GM12874 (cell line): ENCODE measurements at regions not wholly inside any gene's neighbourhood (a gene's known extent, or its start where the extent isn't known, plus 50 kb on each side); places are given as distances from the start of the nearest gene placed in this dataset.

Source experiments
- TF ChIP-seq, protein P1 (sequence below): IDR thresholded peaks from 2 replicates; pipeline ENCODE4 v1.5.1; 2011; ENCODE audit warnings: low read depth, mild to moderate bottlenecking, control low read depth, low read length, moderate library complexity; ENCODE audit not compliant: insufficient read depth

DNA sequence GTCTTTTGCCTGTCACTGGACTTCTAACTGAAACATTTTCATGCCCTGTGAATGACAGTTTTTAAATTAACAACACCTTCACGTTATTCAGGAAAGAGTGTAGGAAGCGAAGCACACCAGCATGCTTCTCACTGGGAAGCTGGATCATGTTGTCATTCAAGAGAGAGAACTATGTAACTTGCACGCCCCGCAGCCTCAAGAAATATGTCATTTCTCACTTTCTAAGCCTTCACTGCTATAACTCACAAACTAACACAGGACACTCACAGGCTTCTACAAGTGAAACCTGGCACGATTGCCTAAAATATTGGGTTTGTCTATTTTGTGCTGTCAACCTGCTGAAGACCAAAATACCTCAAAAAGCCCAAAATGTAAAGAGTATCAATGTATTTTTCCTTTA lies 466.3 kb downstream of the EFNA5 start:
- TF ChIP-seq, protein P1, sequence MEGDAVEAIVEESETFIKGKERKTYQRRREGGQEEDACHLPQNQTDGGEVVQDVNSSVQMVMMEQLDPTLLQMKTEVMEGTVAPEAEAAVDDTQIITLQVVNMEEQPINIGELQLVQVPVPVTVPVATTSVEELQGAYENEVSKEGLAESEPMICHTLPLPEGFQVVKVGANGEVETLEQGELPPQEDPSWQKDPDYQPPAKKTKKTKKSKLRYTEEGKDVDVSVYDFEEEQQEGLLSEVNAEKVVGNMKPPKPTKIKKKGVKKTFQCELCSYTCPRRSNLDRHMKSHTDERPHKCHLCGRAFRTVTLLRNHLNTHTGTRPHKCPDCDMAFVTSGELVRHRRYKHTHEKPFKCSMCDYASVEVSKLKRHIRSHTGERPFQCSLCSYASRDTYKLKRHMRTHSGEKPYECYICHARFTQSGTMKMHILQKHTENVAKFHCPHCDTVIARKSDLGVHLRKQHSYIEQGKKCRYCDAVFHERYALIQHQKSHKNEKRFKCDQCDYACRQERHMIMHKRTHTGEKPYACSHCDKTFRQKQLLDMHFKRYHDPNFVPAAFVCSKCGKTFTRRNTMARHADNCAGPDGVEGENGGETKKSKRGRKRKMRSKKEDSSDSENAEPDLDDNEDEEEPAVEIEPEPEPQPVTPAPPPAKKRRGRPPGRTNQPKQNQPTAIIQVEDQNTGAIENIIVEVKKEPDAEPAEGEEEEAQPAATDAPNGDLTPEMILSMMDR = no peak

DNA sequence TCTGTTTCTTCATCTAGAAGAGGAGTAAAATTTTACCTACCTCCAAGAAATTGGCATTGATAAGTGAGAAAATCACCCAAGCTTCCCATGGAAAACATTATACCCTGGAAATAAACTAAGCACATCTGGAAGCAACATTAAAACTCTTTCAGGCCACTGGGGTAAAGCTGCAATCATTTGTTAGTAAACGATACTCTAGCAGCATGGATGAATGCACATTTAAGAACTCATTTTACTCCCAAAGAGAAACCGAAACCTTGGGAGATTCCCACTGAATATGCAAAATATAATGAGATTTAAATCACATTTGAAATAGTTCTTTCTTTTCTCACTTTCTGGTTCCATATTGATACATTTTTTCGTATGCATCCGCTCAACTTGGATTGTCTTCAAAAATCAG lies 467.5 kb downstream of the EFNA5 start:
- TF ChIP-seq, protein P1 = no peak

DNA sequence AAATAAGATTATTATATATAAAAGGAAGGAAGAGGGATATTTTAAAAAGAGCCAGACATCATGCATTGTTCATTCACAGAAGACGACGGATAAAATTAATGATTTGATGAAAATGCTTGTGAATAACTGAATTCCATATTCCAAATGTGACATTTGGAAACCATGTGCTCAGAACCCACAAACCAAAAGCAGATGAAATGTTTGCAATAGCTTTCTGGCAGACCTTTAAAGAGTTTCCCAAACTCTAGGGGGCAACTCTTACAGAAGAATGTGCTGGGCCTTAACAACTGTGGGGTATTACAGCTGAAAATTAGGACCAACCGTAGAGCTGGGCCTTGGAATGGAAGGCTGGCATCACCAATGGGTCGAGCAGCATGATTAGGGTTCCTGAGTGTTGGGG lies 471.0 kb downstream of the EFNA5 start:
- TF ChIP-seq, protein P1 = no peak

DNA sequence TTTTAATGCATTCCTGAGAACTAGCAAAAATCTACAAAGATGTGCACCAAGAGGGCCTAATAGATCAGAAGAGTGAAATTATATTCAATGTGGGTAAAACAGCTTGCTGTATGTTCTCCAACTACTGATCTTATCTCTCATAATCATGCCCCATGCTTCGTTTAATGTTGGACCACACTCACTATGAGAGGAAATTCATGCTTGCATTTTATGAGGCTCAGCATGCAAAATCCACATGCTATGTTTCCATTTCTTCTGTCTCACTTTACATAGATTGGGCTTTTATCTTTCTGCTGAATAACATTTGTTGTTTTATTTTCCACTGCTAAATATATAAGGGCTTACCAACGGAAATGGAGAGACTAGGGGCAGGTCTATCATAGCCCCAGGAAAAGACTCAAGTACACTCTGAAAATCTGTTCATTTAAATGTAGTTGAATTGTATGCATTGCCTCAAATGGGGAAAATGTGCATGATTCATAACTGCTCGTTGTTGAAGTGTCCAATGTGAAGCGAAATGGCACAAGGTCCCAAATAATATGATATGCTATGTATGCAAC lies 474.2 kb downstream of the EFNA5 start:
- TF ChIP-seq, protein P1 = no peak

DNA sequence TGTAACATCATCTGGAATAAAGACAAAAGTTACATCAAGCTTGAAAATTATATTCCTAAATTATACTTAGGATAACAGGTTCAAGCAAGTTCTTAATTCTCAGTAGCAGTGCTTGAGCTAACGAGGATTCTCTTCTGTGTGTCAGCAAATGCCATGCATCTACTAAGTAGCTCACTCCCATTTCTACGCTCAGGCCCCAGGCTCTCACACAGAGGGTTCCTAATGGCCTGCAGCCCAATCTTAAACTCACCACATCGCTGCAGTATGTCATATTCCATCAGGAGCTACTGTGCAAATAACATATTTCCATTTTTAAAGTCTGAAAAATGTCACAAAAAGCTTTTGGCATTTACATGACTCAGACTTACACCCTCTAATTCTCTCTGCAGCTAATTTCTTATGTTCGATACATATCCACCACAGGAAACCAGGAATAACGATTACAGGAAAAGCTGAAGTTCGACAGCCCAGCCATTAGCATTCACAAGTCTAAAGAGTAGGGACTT lies 474.8 kb downstream of the EFNA5 start:
- TF ChIP-seq, protein P1 = no peak

DNA sequence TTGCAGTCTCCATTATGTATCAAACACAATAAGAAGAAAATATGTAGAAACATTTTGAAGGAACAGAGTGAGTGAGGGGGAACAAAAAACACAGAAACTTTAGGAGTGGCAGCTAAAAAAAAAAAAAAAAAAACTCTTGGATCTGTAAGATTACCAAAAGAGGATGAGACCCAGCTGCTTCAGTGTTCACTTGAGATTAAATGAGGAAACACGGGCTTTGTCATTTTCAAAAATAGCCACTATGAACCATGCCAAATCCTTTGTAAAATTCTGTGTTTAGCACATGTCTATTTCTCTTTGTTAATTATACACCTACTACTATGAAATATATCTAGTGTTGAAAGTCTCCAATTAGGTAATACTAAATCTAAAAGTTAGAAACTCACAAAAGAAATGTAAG lies 485.9 kb downstream of the EFNA5 start:
- TF ChIP-seq, protein P1 = no peak

DNA sequence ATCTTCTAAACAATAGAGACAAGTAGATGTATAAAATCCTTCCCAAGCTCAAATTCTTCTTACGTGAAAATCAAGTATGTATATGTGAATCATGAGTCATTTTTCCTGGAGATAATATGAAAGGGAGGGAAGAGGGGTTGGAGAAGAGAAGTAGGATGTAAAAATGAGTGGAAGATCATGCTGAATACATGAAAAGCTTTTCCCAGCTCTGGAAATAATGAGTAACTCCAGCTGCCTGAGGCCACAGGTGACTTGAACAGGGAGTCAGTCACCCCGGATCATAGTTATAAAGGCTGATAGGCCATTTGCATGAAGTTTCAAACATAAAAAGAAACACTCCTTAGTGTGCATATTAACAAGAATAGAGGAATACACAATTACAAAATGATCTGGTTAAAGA lies 486.7 kb downstream of the EFNA5 start:
- TF ChIP-seq, protein P1 = no peak

DNA sequence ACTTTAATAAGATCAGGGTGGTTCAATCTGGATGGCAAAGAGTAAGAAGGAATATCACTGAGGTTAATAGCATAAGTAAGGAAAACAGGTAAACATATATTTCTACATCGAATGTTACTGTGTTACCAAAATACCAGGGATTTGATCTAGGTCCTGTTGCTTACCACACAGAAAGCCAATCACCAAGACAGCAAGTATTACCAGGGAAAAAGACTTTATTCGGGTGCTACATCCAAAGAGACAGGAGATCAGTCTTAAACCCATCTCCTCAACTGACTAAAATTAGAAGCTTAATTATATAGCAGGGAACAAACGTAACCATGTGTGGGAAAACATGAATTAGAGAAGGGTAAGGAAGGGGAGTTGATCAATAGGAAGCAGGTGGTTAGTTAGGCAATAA lies 500.1 kb downstream of the EFNA5 start:
- TF ChIP-seq, protein P1 = no peak
